ENCODE measurements at regions not wholly inside any gene's neighbourhood (a gene's known extent, or its start where the extent isn't known, plus 50 kb on each side); places are given as distances from the start of the nearest gene placed in this dataset.

GRCh38 chr10:6763001-6763400 lies 182.9 kb upstream of the PRKCQ start:
- Histone ChIP-seq H2AFZ (ENCODE audit: low read length, unreplicated experiment) (no peak overlapping the region), H3K79me2 (ENCODE audit: control insufficient read depth, insufficient read depth, low read length, unreplicated experiment) (no peaks in the 10 kb centered on the region), H3K4me1 (ENCODE audit: control insufficient read depth, insufficient read depth, low read length, unreplicated experiment) (peaks cover 17% of the 10 kb centered on the region), H3K36me3 (ENCODE audit: insufficient read depth, low read length) (no peaks in the 10 kb centered on the region), H3K27ac (ENCODE audit: low read depth, low read length) (no peak overlapping the region), H3K27me3 (ENCODE audit: insufficient read depth, low read length) (no peaks in the 10 kb centered on the region), H3K4me3 (ENCODE audit: low read depth, low read length) (no peak overlapping the region)

GRCh38 chr10:6759961-6760360 lies 179.9 kb upstream of the PRKCQ start:
- Histone ChIP-seq H3K27ac (ENCODE audit: low read depth, low read length) (no peak overlapping the region), H3K36me3 (ENCODE audit: insufficient read depth, low read length) (no peaks in the 10 kb centered on the region), H3K79me2 (ENCODE audit: control insufficient read depth, insufficient read depth, low read length, unreplicated experiment) (no peaks in the 10 kb centered on the region), H2AFZ (ENCODE audit: low read length, unreplicated experiment) (no peak overlapping the region), H3K4me3 (ENCODE audit: low read depth, low read length) (no peak overlapping the region), H3K4me1 (ENCODE audit: control insufficient read depth, insufficient read depth, low read length, unreplicated experiment) (peaks cover 9% of the 10 kb centered on the region), H3K27me3 (ENCODE audit: insufficient read depth, low read length) (no peaks in the 10 kb centered on the region)

GRCh38 chr10:6757158-6757557 lies 177.1 kb upstream of the PRKCQ start:
- Histone ChIP-seq H3K4me1 (ENCODE audit: control insufficient read depth, insufficient read depth, low read length, unreplicated experiment) (peaks cover 8% of the 10 kb centered on the region), H3K27ac (ENCODE audit: low read depth, low read length) (no peak overlapping the region), H2AFZ (ENCODE audit: low read length, unreplicated experiment) (no peak overlapping the region), H3K27me3 (ENCODE audit: insufficient read depth, low read length) (no peaks in the 10 kb centered on the region), H3K4me3 (ENCODE audit: low read depth, low read length) (no peak overlapping the region), H3K79me2 (ENCODE audit: control insufficient read depth, insufficient read depth, low read length, unreplicated experiment) (no peaks in the 10 kb centered on the region), H3K36me3 (ENCODE audit: insufficient read depth, low read length) (no peaks in the 10 kb centered on the region)

DNA sequence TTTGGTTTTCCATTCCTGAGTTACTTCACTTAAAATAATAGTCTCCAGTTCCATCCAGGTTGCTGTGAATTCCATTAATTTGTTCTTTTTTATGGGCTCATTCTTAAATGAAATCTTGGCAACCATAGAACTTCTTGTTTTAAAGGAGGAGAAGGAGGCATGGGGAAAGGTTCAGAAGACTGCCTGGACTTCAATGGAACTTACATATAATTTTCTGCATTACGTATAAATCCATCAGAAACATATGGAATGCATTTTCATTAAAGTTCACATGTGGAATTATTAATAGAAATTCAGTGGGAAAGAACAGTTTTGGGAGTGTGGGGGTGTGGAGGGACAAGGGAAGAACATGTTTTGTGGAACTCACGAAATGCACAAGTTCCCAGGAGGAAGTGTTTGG lies 176.6 kb upstream of the PRKCQ start:
- peaks cover 8% of the 10 kb centered on the region for H3K4me1 ChIP-seq (ENCODE audit: control insufficient read depth, insufficient read depth, low read length, unreplicated experiment)
- H3K36me3 ChIP-seq (ENCODE audit: insufficient read depth, low read length): no peaks in the 10 kb centered on the region
- H3K79me2 ChIP-seq (ENCODE audit: control insufficient read depth, insufficient read depth, low read length, unreplicated experiment): no peaks in the 10 kb centered on the region
- no peak overlapping the region for H3K4me3 ChIP-seq (ENCODE audit: low read depth, low read length)
- no peaks in the 10 kb centered on the region for H3K27me3 ChIP-seq (ENCODE audit: insufficient read depth, low read length)
- H3K27ac ChIP-seq (ENCODE audit: low read depth, low read length): no peak overlapping the region
- no peak overlapping the region for H2AFZ ChIP-seq (ENCODE audit: low read length, unreplicated experiment)

GRCh38 chr10:6755781-6756460 lies 175.8 kb upstream of the PRKCQ start:
- no peak overlapping the region for H3K4me3 ChIP-seq (ENCODE audit: low read depth, low read length)
- no peaks in the 10 kb centered on the region for H3K27me3 ChIP-seq (ENCODE audit: insufficient read depth, low read length)
- H3K36me3 ChIP-seq (ENCODE audit: insufficient read depth, low read length): no peaks in the 10 kb centered on the region
- H2AFZ ChIP-seq (ENCODE audit: low read length, unreplicated experiment): no peak overlapping the region
- peaks cover 8% of the 10 kb centered on the region for H3K4me1 ChIP-seq (ENCODE audit: control insufficient read depth, insufficient read depth, low read length, unreplicated experiment)
- H3K79me2 ChIP-seq (ENCODE audit: control insufficient read depth, insufficient read depth, low read length, unreplicated experiment): no peaks in the 10 kb centered on the region
- no peak overlapping the region for H3K27ac ChIP-seq (ENCODE audit: low read depth, low read length)

DNA sequence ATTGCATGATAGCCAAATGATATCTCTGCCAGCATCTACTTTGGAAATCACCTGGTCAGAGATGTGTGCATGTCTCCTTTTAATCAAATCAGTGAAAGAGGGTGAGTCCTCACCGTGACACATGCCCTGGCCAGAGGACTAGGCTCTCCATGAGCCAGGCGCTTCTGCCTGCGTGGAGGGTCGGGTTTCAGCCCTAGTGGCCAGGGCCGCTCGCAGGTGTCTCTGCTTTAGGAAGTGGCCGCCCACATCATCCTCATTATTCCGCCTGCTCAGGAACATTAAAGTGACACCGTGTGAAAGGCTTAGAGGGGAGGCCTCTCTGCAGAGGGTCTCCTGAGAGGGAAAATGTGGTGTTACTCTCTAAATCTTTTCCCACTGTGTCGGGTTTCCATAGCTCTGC lies 173.6 kb upstream of the PRKCQ start:
- H2AFZ ChIP-seq (ENCODE audit: low read length, unreplicated experiment): no peak overlapping the region
- H3K4me1 ChIP-seq (ENCODE audit: control insufficient read depth, insufficient read depth, low read length, unreplicated experiment): peaks cover 19% of the 10 kb centered on the region
- no peak overlapping the region for H3K27ac ChIP-seq (ENCODE audit: low read depth, low read length)

GRCh38 chr10:6751363-6751762 lies 171.3 kb upstream of the PRKCQ start:
- Histone ChIP-seq H3K27me3 (ENCODE audit: insufficient read depth, low read length) (no peaks in the 10 kb centered on the region), H2AFZ (ENCODE audit: low read length, unreplicated experiment) (no peak overlapping the region), H3K27ac (ENCODE audit: low read depth, low read length) (no peak overlapping the region), H3K79me2 (ENCODE audit: control insufficient read depth, insufficient read depth, low read length, unreplicated experiment) (no peaks in the 10 kb centered on the region), H3K4me3 (ENCODE audit: low read depth, low read length) (no peak overlapping the region), H3K4me1 (ENCODE audit: control insufficient read depth, insufficient read depth, low read length, unreplicated experiment) (peaks cover 27% of the 10 kb centered on the region), H3K36me3 (ENCODE audit: insufficient read depth, low read length) (no peaks in the 10 kb centered on the region)

More for the DNA sequence above, 173.6 kb upstream of the PRKCQ start:
- Histone ChIP-seq H3K27me3 (ENCODE audit: insufficient read depth, low read length) (no peaks in the 10 kb centered on the region), H3K79me2 (ENCODE audit: control insufficient read depth, insufficient read depth, low read length, unreplicated experiment) (no peaks in the 10 kb centered on the region), H3K36me3 (ENCODE audit: insufficient read depth, low read length) (no peaks in the 10 kb centered on the region), H3K4me3 (ENCODE audit: low read depth, low read length) (no peak overlapping the region)

- no peaks in the 10 kb centered on the region for H3K27me3 ChIP-seq (ENCODE audit: insufficient read depth, low read length)
- peaks cover 21% of the 10 kb centered on the region for H3K4me1 ChIP-seq (ENCODE audit: control insufficient read depth, insufficient read depth, low read length, unreplicated experiment)
- peak overlapping the region; percentile 52; the same call in 1 of the 2 replicates for H3K27ac ChIP-seq (ENCODE audit: low read depth, low read length)
- no peaks in the 10 kb centered on the region for H3K79me2 ChIP-seq (ENCODE audit: control insufficient read depth, insufficient read depth, low read length, unreplicated experiment)
- no peak overlapping the region for H3K4me3 ChIP-seq (ENCODE audit: low read depth, low read length)
- no peak overlapping the region for H2AFZ ChIP-seq (ENCODE audit: low read length, unreplicated experiment)
- H3K36me3 ChIP-seq (ENCODE audit: insufficient read depth, low read length): no peaks in the 10 kb centered on the region
Observed at GRCh38 chr10:6748981-6749635, 169.0 kb upstream of the PRKCQ start.

DNA sequence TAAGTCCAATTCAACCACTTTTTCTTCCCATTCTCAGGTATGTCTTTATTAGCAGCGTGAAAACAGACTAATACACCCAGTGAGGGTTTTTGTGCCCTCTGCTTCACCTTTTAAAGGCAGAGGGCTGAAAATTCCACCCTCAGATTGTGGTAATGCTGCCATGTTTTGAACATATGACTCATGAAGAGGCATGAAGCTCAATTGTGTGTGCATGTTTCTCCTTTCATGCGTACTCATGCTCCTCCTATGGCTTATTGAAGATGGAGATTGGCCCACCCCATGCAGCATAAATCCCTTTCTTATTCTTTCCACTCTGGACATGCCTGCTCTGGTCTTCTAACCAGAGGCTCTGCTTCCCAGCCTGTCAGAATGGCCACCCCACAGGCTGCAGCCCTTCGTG lies 168.0 kb upstream of the PRKCQ start:
- no peaks in the 10 kb centered on the region for H3K79me2 ChIP-seq (ENCODE audit: control insufficient read depth, insufficient read depth, low read length, unreplicated experiment)
- peak overlapping the region; percentile 52; the same call in 1 of the 2 replicates for H3K27ac ChIP-seq (ENCODE audit: low read depth, low read length)
- H3K4me1 ChIP-seq (ENCODE audit: control insufficient read depth, insufficient read depth, low read length, unreplicated experiment): peaks cover 21% of the 10 kb centered on the region
- no peak overlapping the region for H2AFZ ChIP-seq (ENCODE audit: low read length, unreplicated experiment)
- no peaks in the 10 kb centered on the region for H3K27me3 ChIP-seq (ENCODE audit: insufficient read depth, low read length)
- H3K4me3 ChIP-seq (ENCODE audit: low read depth, low read length): no peak overlapping the region
- no peaks in the 10 kb centered on the region for H3K36me3 ChIP-seq (ENCODE audit: insufficient read depth, low read length)

DNA sequence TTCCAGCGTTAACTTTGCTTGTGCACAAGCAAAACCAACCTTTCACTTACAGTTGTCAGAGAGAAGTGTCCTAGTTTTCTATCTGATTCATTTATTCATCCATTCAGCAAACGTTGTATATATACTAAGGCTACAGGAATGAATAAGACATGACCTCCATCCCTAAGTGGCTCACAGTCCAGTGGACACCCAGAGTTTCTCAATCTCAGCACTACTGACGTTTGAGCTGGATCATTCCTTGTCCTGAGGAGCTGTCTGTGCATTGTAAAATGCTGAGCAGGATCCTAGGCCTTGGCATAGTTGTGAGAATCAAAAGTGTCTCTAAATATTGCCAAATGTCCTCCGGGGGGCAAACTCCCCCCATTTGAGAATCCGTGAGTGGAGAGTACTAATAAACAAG lies 166.7 kb upstream of the PRKCQ start:
- H2AFZ ChIP-seq (ENCODE audit: low read length, unreplicated experiment): no peak overlapping the region
- no peak overlapping the region for H3K27ac ChIP-seq (ENCODE audit: low read depth, low read length)
- H3K79me2 ChIP-seq (ENCODE audit: control insufficient read depth, insufficient read depth, low read length, unreplicated experiment): no peaks in the 10 kb centered on the region
- H3K4me1 ChIP-seq (ENCODE audit: control insufficient read depth, insufficient read depth, low read length, unreplicated experiment): peaks cover 23% of the 10 kb centered on the region
- no peaks in the 10 kb centered on the region for H3K36me3 ChIP-seq (ENCODE audit: insufficient read depth, low read length)
- H3K27me3 ChIP-seq (ENCODE audit: insufficient read depth, low read length): no peaks in the 10 kb centered on the region
- no peak overlapping the region for H3K4me3 ChIP-seq (ENCODE audit: low read depth, low read length)

DNA sequence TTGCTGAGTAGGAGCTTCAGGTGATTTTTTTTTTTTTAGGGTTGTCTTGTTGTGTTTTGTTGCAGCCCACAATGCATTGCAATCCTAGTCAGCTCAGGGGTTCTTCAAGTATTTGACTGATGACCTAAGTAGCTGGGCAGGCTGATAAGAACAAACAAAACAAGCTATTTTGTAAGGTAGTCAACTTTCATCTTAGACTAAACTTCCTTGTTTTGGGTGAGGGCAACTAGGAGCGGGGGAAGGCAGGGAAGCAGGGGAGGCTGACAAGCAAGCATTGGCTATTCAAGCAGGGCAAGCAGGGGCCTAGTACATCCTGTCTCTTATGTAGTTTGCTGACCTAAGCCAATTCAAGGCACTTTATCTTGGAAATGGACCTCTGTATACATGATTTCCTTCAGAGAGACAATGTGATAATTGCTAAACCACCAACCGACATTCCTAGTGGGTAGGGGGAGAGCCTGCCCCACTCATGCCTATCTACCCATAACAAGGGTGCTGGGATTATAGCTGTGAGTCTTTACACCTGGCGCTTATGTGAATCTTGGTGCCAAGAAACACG lies 163.3 kb upstream of the PRKCQ start:
- Histone ChIP-seq H3K27me3 (ENCODE audit: insufficient read depth, low read length) (no peaks in the 10 kb centered on the region), H2AFZ (ENCODE audit: low read length, unreplicated experiment) (no peak overlapping the region), H3K27ac (ENCODE audit: low read depth, low read length) (no peak overlapping the region), H3K79me2 (ENCODE audit: control insufficient read depth, insufficient read depth, low read length, unreplicated experiment) (no peaks in the 10 kb centered on the region), H3K36me3 (ENCODE audit: insufficient read depth, low read length) (no peaks in the 10 kb centered on the region), H3K4me1 (ENCODE audit: control insufficient read depth, insufficient read depth, low read length, unreplicated experiment) (peaks cover 15% of the 10 kb centered on the region), H3K4me3 (ENCODE audit: low read depth, low read length) (no peak overlapping the region)

Measured in ACC112 (cell line).